GM23338 (cell line): ENCODE measurements at regions not wholly inside any gene's neighbourhood (a gene's known extent, or its start where the extent isn't known, plus 50 kb on each side); places are given as distances from the start of the nearest gene placed in this dataset.

Source experiments
- CTCF ChIP-seq, 2 experiments: fragments of 200-600 bp in 1 of 2; sonication (generic) in 1 of 2; conservative IDR thresholded peaks; 2 replicates each; pipeline versions ENCODE4 v1.5.1 to v1.6.1; 2016 to 2017; ENCODE audit warnings: antibody characterized with exemption in 2 of 2, low read depth in 2 of 2, mild to moderate bottlenecking in 2 of 2, moderate library complexity in 1 of 2
- EZH2 ChIP-seq: fragments of 200-600 bp; sonication (generic); IDR thresholded peaks from one replicate; pipeline ENCODE4 v1.8.0; 2017; ENCODE audit warnings: antibody characterized with exemption, mild to moderate bottlenecking, low read depth; ENCODE audit not compliant: unreplicated experiment
- POLR2AphosphoS5 ChIP-seq: IDR thresholded peaks from 2 replicates; pipeline ENCODE4 v1.6.1; 2016; ENCODE audit warnings: antibody characterized with exemption, low read depth

- no peak for TF ChIP-seq CTCF (conservative IDR thresholded peaks at IDR 0.05; ENCODE audit: low read depth in 2 of 2)
- TF ChIP-seq EZH2, result no peak
- TF ChIP-seq POLR2AphosphoS5, result no peak
Measured at GRCh38 chr2:56476509-56477071, 292.8 kb downstream of the CCDC85A start.
